ENCODE measurements at regions not wholly inside any gene's neighbourhood (a gene's known extent, or its start where the extent isn't known, plus 50 kb on each side); places are given as distances from the start of the nearest gene placed in this dataset.

DNA sequence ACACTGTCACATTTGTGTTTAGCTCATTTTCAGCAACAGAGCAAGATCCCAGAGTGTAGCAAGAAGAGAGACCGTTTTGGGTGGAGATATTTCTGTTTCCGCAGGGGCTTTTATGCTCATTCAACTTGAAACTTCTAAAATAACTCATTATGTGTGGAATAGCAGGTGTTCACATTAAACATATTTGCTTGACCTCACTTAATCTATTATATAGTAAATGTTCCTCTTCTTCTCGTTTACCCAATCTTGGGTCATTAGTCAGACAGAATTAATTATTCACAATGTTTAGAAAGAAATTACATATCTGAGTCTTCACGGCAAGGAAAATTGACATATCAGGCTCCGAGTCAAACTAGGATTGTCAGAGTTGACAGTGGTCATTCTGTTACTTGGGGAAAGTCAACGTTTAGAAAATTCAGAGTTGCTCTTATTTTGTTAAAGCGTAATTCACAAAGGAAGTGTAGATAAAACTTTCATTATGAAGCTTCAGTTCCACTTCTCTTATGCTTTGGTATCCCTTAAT is 222.9 kb downstream of the TPRG1 start:
- Histone ChIP-seq H3K36me3 (no peaks in the 10 kb centered on the region), H3K4me1 (no peaks in the 10 kb centered on the region), H3K27ac (no peak overlapping the region), H3K4me3 (no peak overlapping the region), H3K27me3 (ENCODE audit: low read depth) (no peaks in the 10 kb centered on the region), H3K9me3 (no peaks in the 10 kb centered on the region)
- ATAC-seq (no peak), DNase-seq (no peak)
- intact Hi-C loops (cut with DNase I) = no loop called here
- TF ChIP-seq, protein P1, sequence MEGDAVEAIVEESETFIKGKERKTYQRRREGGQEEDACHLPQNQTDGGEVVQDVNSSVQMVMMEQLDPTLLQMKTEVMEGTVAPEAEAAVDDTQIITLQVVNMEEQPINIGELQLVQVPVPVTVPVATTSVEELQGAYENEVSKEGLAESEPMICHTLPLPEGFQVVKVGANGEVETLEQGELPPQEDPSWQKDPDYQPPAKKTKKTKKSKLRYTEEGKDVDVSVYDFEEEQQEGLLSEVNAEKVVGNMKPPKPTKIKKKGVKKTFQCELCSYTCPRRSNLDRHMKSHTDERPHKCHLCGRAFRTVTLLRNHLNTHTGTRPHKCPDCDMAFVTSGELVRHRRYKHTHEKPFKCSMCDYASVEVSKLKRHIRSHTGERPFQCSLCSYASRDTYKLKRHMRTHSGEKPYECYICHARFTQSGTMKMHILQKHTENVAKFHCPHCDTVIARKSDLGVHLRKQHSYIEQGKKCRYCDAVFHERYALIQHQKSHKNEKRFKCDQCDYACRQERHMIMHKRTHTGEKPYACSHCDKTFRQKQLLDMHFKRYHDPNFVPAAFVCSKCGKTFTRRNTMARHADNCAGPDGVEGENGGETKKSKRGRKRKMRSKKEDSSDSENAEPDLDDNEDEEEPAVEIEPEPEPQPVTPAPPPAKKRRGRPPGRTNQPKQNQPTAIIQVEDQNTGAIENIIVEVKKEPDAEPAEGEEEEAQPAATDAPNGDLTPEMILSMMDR (IDR thresholded peaks at IDR 0.05) = no peak

DNA sequence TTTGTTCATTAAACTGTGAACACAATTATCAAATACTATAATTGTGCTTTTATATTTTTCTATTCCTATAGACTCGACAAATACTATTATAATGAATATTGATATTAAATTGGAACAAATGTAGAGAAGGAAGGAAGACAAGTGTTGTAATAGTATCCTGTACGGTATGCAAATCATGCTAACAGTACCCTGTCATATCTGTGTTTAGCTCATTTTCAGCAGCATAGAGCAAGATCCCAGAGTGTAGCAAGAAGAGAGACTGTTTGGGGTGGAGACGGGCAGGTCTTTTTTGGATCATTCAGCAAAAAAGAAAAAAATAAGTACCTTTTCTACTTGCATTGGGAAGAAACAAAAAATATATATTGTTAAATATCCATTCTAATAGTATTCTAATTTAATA is 224.1 kb downstream of the TPRG1 start:
- no peak overlapping the region for H3K4me3 ChIP-seq
- ATAC-seq (no peak), DNase-seq (no peak)
- H3K36me3 ChIP-seq = no peaks in the 10 kb centered on the region
- H3K4me1 ChIP-seq = no peaks in the 10 kb centered on the region
- no peak overlapping the region for H3K27ac ChIP-seq
- TF ChIP-seq, protein P1 (IDR thresholded peaks at IDR 0.05) = no peak
- intact Hi-C loops (cut with DNase I) = no loop called here
- no peaks in the 10 kb centered on the region for H3K9me3 ChIP-seq
- H3K27me3 ChIP-seq (ENCODE audit: low read depth) = no peaks in the 10 kb centered on the region

DNA sequence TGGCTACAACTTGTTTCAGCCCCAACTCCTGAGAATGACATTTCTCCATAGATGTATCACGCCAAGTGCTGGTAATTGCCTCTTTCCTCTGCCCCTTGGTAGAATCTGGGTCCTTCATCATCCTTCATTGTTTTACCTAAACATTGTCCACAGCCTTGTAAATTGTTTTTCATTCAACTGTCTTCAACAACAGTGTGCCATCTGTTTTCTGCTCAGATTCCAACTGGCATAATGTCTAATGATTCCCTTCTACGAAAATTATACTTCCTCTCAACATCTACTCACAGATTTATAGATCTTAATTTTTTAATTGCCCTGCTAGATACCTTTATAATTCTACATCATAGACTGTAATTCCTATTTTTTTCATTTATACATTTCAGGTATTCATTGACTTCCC is 226.9 kb downstream of the TPRG1 start:
- TF ChIP-seq, protein P1 (IDR thresholded peaks at IDR 0.05) = no peak
- H3K4me3 ChIP-seq = no peak overlapping the region
- intact Hi-C loops (cut with DNase I) = no loop called here
- no peaks in the 10 kb centered on the region for H3K9me3 ChIP-seq
- no peaks in the 10 kb centered on the region for H3K4me1 ChIP-seq
- DNase-seq = no peak
- H3K27me3 ChIP-seq (ENCODE audit: low read depth) = no peaks in the 10 kb centered on the region
- no peak overlapping the region for H3K27ac ChIP-seq
- no peak for ATAC-seq
- no peaks in the 10 kb centered on the region for H3K36me3 ChIP-seq

DNA sequence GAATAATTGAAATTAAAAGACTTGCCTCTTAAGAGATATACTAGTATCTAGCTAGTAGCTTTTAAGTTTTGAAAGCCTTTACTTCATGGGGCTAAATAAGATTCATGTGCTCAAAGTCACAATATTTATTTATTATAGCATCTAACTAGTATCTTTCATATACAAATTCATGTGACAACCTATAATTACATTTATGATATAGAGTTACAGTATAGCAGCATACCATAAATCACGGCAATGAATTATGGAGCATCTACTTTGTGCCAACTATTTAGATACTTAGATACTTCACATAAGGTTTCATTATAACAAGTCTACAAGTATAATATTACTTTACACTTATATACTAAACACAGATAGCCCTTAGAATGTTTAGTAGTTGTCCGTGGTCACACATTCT is 229.4 kb downstream of the TPRG1 start:
- H3K4me1 ChIP-seq = no peaks in the 10 kb centered on the region
- H3K27ac ChIP-seq = no peak overlapping the region
- H3K4me3 ChIP-seq = no peak overlapping the region
- H3K36me3 ChIP-seq = no peaks in the 10 kb centered on the region
- no peaks in the 10 kb centered on the region for H3K9me3 ChIP-seq
- TF ChIP-seq, protein P1 (IDR thresholded peaks at IDR 0.05) = no peak
- no peak for DNase-seq
- no peak for ATAC-seq
- intact Hi-C loops (cut with DNase I) = no loop called here
- H3K27me3 ChIP-seq (ENCODE audit: low read depth) = no peaks in the 10 kb centered on the region

DNA sequence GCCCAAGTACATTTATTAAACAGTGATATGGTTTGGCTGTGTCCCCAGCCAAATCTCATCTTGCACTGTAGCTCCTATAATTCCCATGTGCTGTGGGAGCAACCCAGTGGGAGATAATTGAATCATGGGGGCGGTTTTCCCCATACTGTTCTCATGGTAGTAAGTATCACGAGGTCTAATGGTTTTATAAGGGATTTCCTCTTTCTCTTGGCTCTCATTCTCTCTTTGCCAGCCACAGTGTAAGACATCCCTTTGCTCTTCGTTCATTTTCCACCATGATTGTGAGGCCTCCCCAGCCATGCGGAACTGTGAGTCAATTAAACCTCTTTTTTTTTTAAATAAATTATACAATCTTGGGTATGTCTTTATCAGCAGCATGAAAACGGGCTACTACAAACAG is 228.0 kb upstream of the TP63 start:
- Histone ChIP-seq H3K27ac (no peak overlapping the region), H3K27me3 (ENCODE audit: low read depth) (no peaks in the 10 kb centered on the region), H3K4me3 (no peak overlapping the region), H3K36me3 (no peaks in the 10 kb centered on the region), H3K9me3 (no peaks in the 10 kb centered on the region), H3K4me1 (no peaks in the 10 kb centered on the region)
- TF ChIP-seq, protein P1 (IDR thresholded peaks at IDR 0.05) = no peak
- no peak for ATAC-seq
- intact Hi-C loops (cut with DNase I) = no loop called here
- DNase-seq = no peak

DNA sequence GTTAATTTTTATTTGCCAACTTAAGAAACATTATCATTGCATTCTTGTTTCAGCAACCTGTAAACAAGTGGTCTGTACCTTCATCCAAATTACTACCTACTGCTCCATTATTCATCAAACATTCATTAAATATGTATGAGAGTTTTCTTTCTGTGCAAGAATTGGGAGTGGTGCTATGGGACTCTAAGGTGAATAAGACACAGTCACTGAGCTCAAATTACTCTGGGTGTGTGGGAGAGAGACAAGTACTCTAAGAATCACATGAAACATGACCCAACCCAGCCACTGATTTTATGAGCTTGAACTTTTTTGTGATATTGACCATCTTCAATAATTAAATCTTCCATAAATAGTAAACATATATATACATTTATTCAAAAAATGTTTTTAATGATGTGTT is 227.2 kb upstream of the TP63 start:
- no peak for ATAC-seq
- DNase-seq = no peak
- Histone ChIP-seq H3K4me3 (no peak overlapping the region), H3K27ac (no peak overlapping the region), H3K4me1 (no peaks in the 10 kb centered on the region), H3K36me3 (no peaks in the 10 kb centered on the region), H3K27me3 (ENCODE audit: low read depth) (no peaks in the 10 kb centered on the region), H3K9me3 (no peaks in the 10 kb centered on the region)
- intact Hi-C loops (cut with DNase I) = no loop called here
- TF ChIP-seq, protein P1 (IDR thresholded peaks at IDR 0.05) = no peak
